Activated T-helper 1 cell treated with anti-CD3 and anti-CD28 coated beads, Interleukin-12 subunit alpha, Interleukin-12 subunit beta, Interleukin-2, Interleukin-4 antibody, amounts not matched to agents 30 ng/mL and 10 ng/mL and 1 ng/mL, durations not matched to agents 14 hours and 24 hours and 36 hours (primary cell): ENCODE measurements at regions not wholly inside any gene's neighbourhood (a gene's known extent, or its start where the extent isn't known, plus 50 kb on each side); places are given as distances from the start of the nearest gene placed in this dataset.

Source experiments
- DNase-seq: peaks from one replicate; pipeline ENCODE4 v3.0.0; 2021; ENCODE audit warnings: low spot score
- H3K27ac Mint-ChIP-seq: one replicate; pipeline ENCODE4 v1.8.0; 2021; ENCODE audit warnings: mild to moderate bottlenecking, mixed read lengths
- H3K27me3 Mint-ChIP-seq: one replicate; pipeline ENCODE4 v1.8.0; 2022; ENCODE audit warnings: mild to moderate bottlenecking, moderate library complexity, mixed read lengths; ENCODE audit not compliant: insufficient read depth
- H3K36me3 Mint-ChIP-seq: one replicate; pipeline ENCODE4 v1.8.0; 2021; ENCODE audit warnings: low read depth, mixed read lengths
- H3K4me1 Mint-ChIP-seq: one replicate; pipeline ENCODE4 v1.8.0; 2021; ENCODE audit warnings: low read depth, mixed read lengths
- H3K4me3 Mint-ChIP-seq: one replicate; pipeline ENCODE4 v1.8.0; 2021; ENCODE audit warnings: mild to moderate bottlenecking, moderate library complexity, mixed read lengths
- H3K9me3 Mint-ChIP-seq: one replicate; pipeline ENCODE4 v1.8.0; 2021; ENCODE audit warnings: mixed read lengths
- intact Hi-C: fragments of 100-400 bp; cut with micrococcal nuclease; formaldehyde crosslinking; loops from one replicate; pipeline ENCODE4 v1.15.1; 2024

GRCh38 chr1:239617731-239618130, 231.4 kb downstream of the CHRM3 start:
- peaks cover 2% of the 10 kb centered on the region for H3K27me3 Mint-ChIP-seq
- H3K36me3 Mint-ChIP-seq: no peaks in the 10 kb centered on the region
- DNase-seq: no peak
- intact Hi-C loops: no loop called here
- no peak overlapping the region for H3K27ac Mint-ChIP-seq
- no peaks in the 10 kb centered on the region for H3K4me1 Mint-ChIP-seq
- no peak overlapping the region for H3K4me3 Mint-ChIP-seq
- H3K9me3 Mint-ChIP-seq: no peaks in the 10 kb centered on the region

GRCh38 chr1:239619190-239619589, 232.8 kb downstream of the CHRM3 start:
- Mint-ChIP-seq H3K4me1 (no peaks in the 10 kb centered on the region), H3K36me3 (no peaks in the 10 kb centered on the region), H3K9me3 (no peaks in the 10 kb centered on the region), H3K27me3 (no peaks in the 10 kb centered on the region), H3K4me3 (no peak overlapping the region), H3K27ac (no peak overlapping the region)
- no peak for DNase-seq
- intact Hi-C loops: no loop called here

- no peak overlapping the region for H3K4me3 Mint-ChIP-seq
- intact Hi-C loops: no loop called here
- DNase-seq: no peak
- no peaks in the 10 kb centered on the region for H3K9me3 Mint-ChIP-seq
- H3K4me1 Mint-ChIP-seq: no peaks in the 10 kb centered on the region
- no peak overlapping the region for H3K27ac Mint-ChIP-seq
- H3K36me3 Mint-ChIP-seq: no peaks in the 10 kb centered on the region
- peaks cover 1% of the 10 kb centered on the region for H3K27me3 Mint-ChIP-seq
Observed at GRCh38 chr1:239630767-239631166, 244.4 kb downstream of the CHRM3 start.

GRCh38 chr1:239633432-239633831, 247.1 kb downstream of the CHRM3 start:
- Mint-ChIP-seq H3K4me3 (no peak overlapping the region), H3K4me1 (no peaks in the 10 kb centered on the region), H3K27me3 (peaks cover 1% of the 10 kb centered on the region), H3K9me3 (no peaks in the 10 kb centered on the region), H3K36me3 (no peaks in the 10 kb centered on the region), H3K27ac (no peak overlapping the region)
- intact Hi-C loops: no loop called here
- no peak for DNase-seq

- peaks cover 1% of the 10 kb centered on the region for H3K27me3 Mint-ChIP-seq
- DNase-seq: no peak
Observed at GRCh38 chr1:239635276-239635675, 248.9 kb downstream of the CHRM3 start.

GRCh38 chr1:239636347-239636746, 250.0 kb downstream of the CHRM3 start:
- H3K36me3 Mint-ChIP-seq: no peaks in the 10 kb centered on the region
- H3K9me3 Mint-ChIP-seq: no peaks in the 10 kb centered on the region
- H3K27me3 Mint-ChIP-seq: no peaks in the 10 kb centered on the region
- no peak for DNase-seq
- H3K4me1 Mint-ChIP-seq: no peaks in the 10 kb centered on the region
- H3K27ac Mint-ChIP-seq: no peak overlapping the region
- intact Hi-C loops: no loop called here
- H3K4me3 Mint-ChIP-seq: no peak overlapping the region

More at GRCh38 chr1:239635276-239635675, 248.9 kb downstream of the CHRM3 start:
- no peaks in the 10 kb centered on the region for H3K36me3 Mint-ChIP-seq
- no peaks in the 10 kb centered on the region for H3K4me1 Mint-ChIP-seq
- H3K4me3 Mint-ChIP-seq: no peak overlapping the region
- H3K9me3 Mint-ChIP-seq: no peaks in the 10 kb centered on the region
- H3K27ac Mint-ChIP-seq: no peak overlapping the region
- intact Hi-C loops: no loop called here

GRCh38 chr1:239644604-239645003, 258.2 kb downstream of the CHRM3 start:
- peaks cover 3% of the 10 kb centered on the region for H3K9me3 Mint-ChIP-seq
- no peak for DNase-seq
- intact Hi-C loops: no loop called here

GRCh38 chr1:239647045-239647444, 260.7 kb downstream of the CHRM3 start:
- no peak overlapping the region for H3K4me3 Mint-ChIP-seq
- H3K27me3 Mint-ChIP-seq: no peaks in the 10 kb centered on the region
- intact Hi-C loops: no loop called here
- no peak overlapping the region for H3K27ac Mint-ChIP-seq
- no peaks in the 10 kb centered on the region for H3K4me1 Mint-ChIP-seq
- H3K9me3 Mint-ChIP-seq: peaks cover 3% of the 10 kb centered on the region
- DNase-seq: no peak
- H3K36me3 Mint-ChIP-seq: no peaks in the 10 kb centered on the region

More at GRCh38 chr1:239644604-239645003, 258.2 kb downstream of the CHRM3 start:
- Mint-ChIP-seq H3K4me3 (no peak overlapping the region), H3K27ac (no peak overlapping the region), H3K4me1 (no peaks in the 10 kb centered on the region), H3K27me3 (no peaks in the 10 kb centered on the region), H3K36me3 (no peaks in the 10 kb centered on the region)

GRCh38 chr1:239647964-239648632, 261.7 kb downstream of the CHRM3 start:
- Mint-ChIP-seq H3K4me1 (no peaks in the 10 kb centered on the region), H3K9me3 (no peaks in the 10 kb centered on the region), H3K36me3 (no peaks in the 10 kb centered on the region), H3K27ac (no peak overlapping the region), H3K27me3 (no peaks in the 10 kb centered on the region), H3K4me3 (no peak overlapping the region)
- DNase-seq: no peak
- intact Hi-C loops: no loop called here

GRCh38 chr1:239655023-239655422, 268.7 kb downstream of the CHRM3 start:
- Mint-ChIP-seq H3K27me3 (no peaks in the 10 kb centered on the region), H3K4me3 (no peak overlapping the region), H3K36me3 (no peaks in the 10 kb centered on the region), H3K27ac (no peak overlapping the region), H3K9me3 (no peaks in the 10 kb centered on the region), H3K4me1 (no peaks in the 10 kb centered on the region)
- intact Hi-C loops: no loop called here
- DNase-seq: no peak

GRCh38 chr1:239657291-239657690, 270.9 kb downstream of the CHRM3 start:
- no peaks in the 10 kb centered on the region for H3K4me1 Mint-ChIP-seq
- no peaks in the 10 kb centered on the region for H3K27me3 Mint-ChIP-seq
- no peaks in the 10 kb centered on the region for H3K9me3 Mint-ChIP-seq
- intact Hi-C loops: no loop called here
- no peak for DNase-seq
- H3K4me3 Mint-ChIP-seq: no peak overlapping the region
- H3K27ac Mint-ChIP-seq: no peak overlapping the region
- H3K36me3 Mint-ChIP-seq: no peaks in the 10 kb centered on the region

GRCh38 chr1:239662950-239663349, 276.6 kb downstream of the CHRM3 start:
- no peak for DNase-seq
- Mint-ChIP-seq H3K9me3 (no peaks in the 10 kb centered on the region), H3K36me3 (no peaks in the 10 kb centered on the region), H3K27me3 (no peaks in the 10 kb centered on the region), H3K4me3 (no peak overlapping the region), H3K27ac (no peak overlapping the region), H3K4me1 (no peaks in the 10 kb centered on the region)
- intact Hi-C loops: loop anchor here (10.0 kb wide), 1 partner anchor 232 kb away; no protein-coding TSS in a partner anchor

GRCh38 chr1:239672256-239672655, 285.9 kb downstream of the CHRM3 start:
- Mint-ChIP-seq H3K4me1 (no peaks in the 10 kb centered on the region), H3K9me3 (no peaks in the 10 kb centered on the region), H3K27me3 (peaks cover 5% of the 10 kb centered on the region), H3K36me3 (no peaks in the 10 kb centered on the region), H3K27ac (no peak overlapping the region), H3K4me3 (no peak overlapping the region)
- no peak for DNase-seq
- intact Hi-C loops: no loop called here

GRCh38 chr1:239675735-239676134, 289.4 kb downstream of the CHRM3 start:
- Mint-ChIP-seq H3K36me3 (no peaks in the 10 kb centered on the region), H3K27ac (no peak overlapping the region), H3K27me3 (peaks cover 7% of the 10 kb centered on the region), H3K4me3 (no peak overlapping the region), H3K9me3 (no peaks in the 10 kb centered on the region), H3K4me1 (no peaks in the 10 kb centered on the region)
- intact Hi-C loops: no loop called here
- DNase-seq: no peak
